Liver (tissue), 3 donors: ENCODE measurements at regions not wholly inside any gene's neighbourhood (a gene's known extent, or its start where the extent isn't known, plus 50 kb on each side); places are given as distances from the start of the nearest gene placed in this dataset.

Source experiments
- CTCF ChIP-seq: fragments of 150-350 bp; IDR thresholded peaks from 2 replicates; pipeline ENCODE4 v1.5.1; 2017; ENCODE audit warnings: improper control_type of control experiment, low read depth, low read length; ENCODE audit not compliant: missing input control
- RAD21 ChIP-seq, 2 donors: IDR thresholded peaks; 2 replicates each; pipeline ENCODE4 v1.6.1; 2016; ENCODE audit warnings: antibody characterized with exemption in 2 of 2, mild to moderate bottlenecking in 2 of 2
- donor health status: healthy.
- donor health status: healthy.

GRCh38 chr10:6692103-6692502 is 112.0 kb upstream of the PRKCQ start:
- no peak for TF ChIP-seq CTCF
- TF ChIP-seq RAD21 (IDR thresholded peaks at IDR 0.05) = no peak
